Nephron (organoid): ENCODE measurements at regions not wholly inside any gene's neighbourhood (a gene's known extent, or its start where the extent isn't known, plus 50 kb on each side); places are given as distances from the start of the nearest gene placed in this dataset.

ENCODE experiments used
- H3K27ac Mint-ChIP-seq, 3 experiments: 2 replicates each; pipeline ENCODE4 v1.8.0; 2020; ENCODE audit warnings: mixed read lengths in 3 of 3, mild to moderate bottlenecking in 2 of 3, moderate library complexity in 1 of 3
- H3K27me3 Mint-ChIP-seq: 2 replicates; pipeline ENCODE4 v1.8.0; 2021; ENCODE audit warnings: low read depth, mild to moderate bottlenecking, moderate library complexity, mixed read lengths
- H3K36me3 Mint-ChIP-seq: 2 replicates; pipeline ENCODE4 v1.8.0; 2020; ENCODE audit warnings: low read depth, mixed read lengths
- H3K4me1 Mint-ChIP-seq: 2 replicates; pipeline ENCODE4 v1.8.0; 2020; ENCODE audit warnings: mixed read lengths
- H3K4me3 Mint-ChIP-seq, 3 experiments: 2 replicates each; pipeline ENCODE4 v1.8.0; 2020; ENCODE audit warnings: mild to moderate bottlenecking in 3 of 3, mixed read lengths in 3 of 3, moderate library complexity in 2 of 3
- H3K9me3 Mint-ChIP-seq: 2 replicates; pipeline ENCODE4 v1.8.0; 2020; ENCODE audit warnings: mixed read lengths
- CTCF ChIP-seq, 3 experiments: fragments of 200-600 bp; sonication (generic); IDR thresholded peaks; one replicate each; pipeline ENCODE4 v1.5.0; 2021; ENCODE audit warnings: antibody characterized with exemption in 3 of 3; ENCODE audit not compliant: unreplicated experiment in 3 of 3

- Mint-ChIP-seq H3K4me1 (no peaks in the 10 kb centered on the region), H3K9me3 (peaks cover 30% of the 10 kb centered on the region)
Measured at GRCh38 chrX:55326985-55327384, 62.3 kb upstream of the PAGE3 start.

GRCh38 chrX:55335296-55335695 is 70.6 kb upstream of the PAGE3 start:
- Mint-ChIP-seq H3K4me3 (no peak overlapping the region), H3K27ac (no peak overlapping the region), H3K9me3 (peaks cover 21% of the 10 kb centered on the region), H3K36me3 (no peaks in the 10 kb centered on the region), H3K4me1 (no peaks in the 10 kb centered on the region), H3K27me3 (no peaks in the 10 kb centered on the region)
- TF ChIP-seq CTCF (IDR thresholded peaks at IDR 0.05; ENCODE audit: unreplicated experiment in 3 of 3) = no peak

More at GRCh38 chrX:55326985-55327384, 62.3 kb upstream of the PAGE3 start:
- Mint-ChIP-seq H3K36me3 (no peaks in the 10 kb centered on the region), H3K27ac (no peak overlapping the region), H3K27me3 (no peaks in the 10 kb centered on the region), H3K4me3 (no peak overlapping the region)
- no peak for TF ChIP-seq CTCF (IDR thresholded peaks at IDR 0.05; ENCODE audit: unreplicated experiment in 3 of 3)

- Mint-ChIP-seq H3K4me3 (no peak overlapping the region), H3K27ac (no peak overlapping the region), H3K9me3 (peaks cover 23% of the 10 kb centered on the region), H3K27me3 (no peaks in the 10 kb centered on the region), H3K36me3 (no peaks in the 10 kb centered on the region), H3K4me1 (no peaks in the 10 kb centered on the region)
- no peak for TF ChIP-seq CTCF (IDR thresholded peaks at IDR 0.05; ENCODE audit: unreplicated experiment in 3 of 3)
Measured at GRCh38 chrX:55336176-55336575, 71.5 kb upstream of the PAGE3 start.

- H3K4me3 Mint-ChIP-seq = no peak overlapping the region
- H3K27me3 Mint-ChIP-seq = no peaks in the 10 kb centered on the region
- peaks cover 20% of the 10 kb centered on the region for H3K9me3 Mint-ChIP-seq
- H3K27ac Mint-ChIP-seq = no peak overlapping the region
- no peaks in the 10 kb centered on the region for H3K36me3 Mint-ChIP-seq
- TF ChIP-seq CTCF (IDR thresholded peaks at IDR 0.05; ENCODE audit: unreplicated experiment in 3 of 3) = no peak
- H3K4me1 Mint-ChIP-seq = no peaks in the 10 kb centered on the region
Measured at GRCh38 chrX:55340896-55341433, 76.2 kb upstream of the PAGE3 start.

- Mint-ChIP-seq H3K27ac (no peak overlapping the region), H3K27me3 (no peaks in the 10 kb centered on the region), H3K4me1 (no peaks in the 10 kb centered on the region), H3K36me3 (no peaks in the 10 kb centered on the region), H3K4me3 (no peak overlapping the region), H3K9me3 (peaks cover 20% of the 10 kb centered on the region)
- peak in 1 of 3 experiments; percentile 12 for TF ChIP-seq CTCF (IDR thresholded peaks at IDR 0.05; ENCODE audit: unreplicated experiment in 3 of 3)
Measured at GRCh38 chrX:55342533-55343501, 78.1 kb upstream of the PAGE3 start.
